ENCODE measurements at regions not wholly inside any gene's neighbourhood (a gene's known extent, or its start where the extent isn't known, plus 50 kb on each side); places are given as distances from the start of the nearest gene placed in this dataset.

DNA sequence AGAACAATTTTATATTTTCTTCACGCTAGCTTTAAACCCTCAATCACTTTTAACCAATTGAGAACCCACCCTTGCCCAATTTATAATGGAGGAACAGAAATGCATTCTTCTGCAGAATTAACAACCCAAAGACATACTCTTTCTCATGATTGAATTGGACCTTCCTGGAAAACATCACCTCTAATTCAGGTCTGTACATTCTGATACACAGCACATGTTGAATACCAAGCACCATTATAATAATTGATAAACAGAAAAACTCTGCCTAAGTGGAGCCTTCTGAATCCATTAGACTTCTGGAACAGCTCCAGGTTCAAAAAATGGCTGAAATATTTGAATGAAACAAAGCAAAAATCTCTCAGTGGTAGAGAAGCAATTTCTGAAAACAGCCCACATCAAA is 105.4 kb downstream of the FAM76B start:
- Histone ChIP-seq H4K5ac (ENCODE audit: insufficient read length, low read depth, low read length) (no peak overlapping the region), H3K23me2 (ENCODE audit: low read depth, low read length) (no peaks in the 10 kb centered on the region), H3K4me2 (ENCODE audit: insufficient read depth in 1 of 2, low read depth in 2 of 2, low read length in 2 of 2) (no peak overlapping the region), H3K27me3 (replicated peaks in 1 of 4; ENCODE audit: control insufficient read depth in 3 of 4, extremely low read depth in 1 of 4, insufficient read depth in 3 of 4, low read length in 3 of 4) (no peaks in the 10 kb centered on the region), H3K9me3 (ENCODE audit: insufficient read depth in 2 of 2, low read depth in 1 of 2, low read length in 1 of 2) (no peaks in the 10 kb centered on the region), H2BK12ac (ENCODE audit: low read depth, low read length) (no peak overlapping the region), H2BK15ac (ENCODE audit: low read length) (no peak overlapping the region), H4K20me1 (replicated peaks in 1 of 2; ENCODE audit: control insufficient read depth in 1 of 2, insufficient read depth in 2 of 2, low read length in 2 of 2) (no peaks in the 10 kb centered on the region), H3K56ac (replicated peaks; ENCODE audit: insufficient read length, low read depth, low read length) (no peak overlapping the region), H3K9ac (replicated peaks in 1 of 4; ENCODE audit: extremely low read depth in 1 of 4, low read depth in 3 of 4, low read length in 3 of 4) (no peak overlapping the region), H3K36me3 (ENCODE audit: control insufficient read depth in 2 of 4, insufficient read depth in 4 of 4, low read length in 3 of 4) (no peaks in the 10 kb centered on the region), H2BK5ac (ENCODE audit: low read depth, low read length) (no peak overlapping the region), H3K27ac (ENCODE audit: low read depth, low read length) (no peak overlapping the region), H4K91ac (replicated peaks; ENCODE audit: insufficient read length, low read length) (no peak overlapping the region), H4K8ac (ENCODE audit: extremely low read depth, insufficient read depth, low read length) (no peak overlapping the region), H2BK20ac (ENCODE audit: low read length) (no peak overlapping the region), H2BK120ac (replicated peaks; ENCODE audit: low read depth, low read length) (no peak overlapping the region), H3K79me2 (ENCODE audit: control insufficient read depth in 1 of 2, insufficient read depth in 2 of 2, low read length in 2 of 2) (no peaks in the 10 kb centered on the region), H3K4me3 (ENCODE audit: extremely low read depth in 1 of 4, insufficient read depth in 2 of 4, low read depth in 3 of 4, low read length in 4 of 4) (no peak overlapping the region), H3K4ac (replicated peaks; ENCODE audit: insufficient read length, low read depth, low read length) (no peak overlapping the region), H3K14ac (ENCODE audit: insufficient read length) (no peak overlapping the region), H3K4me1 (replicated peaks in 1 of 4; ENCODE audit: control insufficient read depth in 3 of 4, insufficient read depth in 4 of 4, low read length in 3 of 4) (peaks cover 0 to 2% (median 0%) of the 10 kb centered on the region in 4 experiments; a peak in 1 of 7 replicates), H3K18ac (ENCODE audit: extremely low read depth, low read length) (no peak overlapping the region), H2AK5ac (ENCODE audit: low read depth, low read length) (no peak overlapping the region), H3K23ac (ENCODE audit: insufficient read length) (no peak overlapping the region), H2AFZ (ENCODE audit: low read length) (no peak overlapping the region), H3K79me1 (ENCODE audit: low read depth, low read length) (no peaks in the 10 kb centered on the region)
- 95% methylated on average over 1 of the region's 1 CpG; no CpG with 5 or more reads in 1 of the 2 experiments for WGBS, 2 experiments (ENCODE audit: extremely low coverage in 1 of 2, insufficient coverage in 1 of 2, insufficient read length in 1 of 2, insufficient replicate concordance in 2 of 2, low coverage in 1 of 2, low lambda C conversion rate in 2 of 2, missing lambda C conversion rate in 1 of 2)
- ChIA-PET CTCF (ENCODE audit: partially characterized antibody) (interaction anchor here (0.9 to 2.1 kb wide), 3 partner anchors 8 to 530 kb away, joined by 3 to 6 read pairs (median 3); no protein-coding TSS in a partner anchor), POLR2A (ENCODE audit: partially characterized antibody) (no interaction called here)
- DNase-seq (ENCODE audit: low read depth in 1 of 2, low spot score in 2 of 2) = no peak
- FAIRE-seq = no peak
- TF ChIP-seq RBBP5 (IDR thresholded peaks at IDR 0.05; ENCODE audit: borderline replicate concordance, low read depth, low read length) = no peak
- no peak for TF ChIP-seq PHF8 (conservative IDR thresholded peaks at IDR 0.05; ENCODE audit: low read depth, low read length)
- TF ChIP-seq, protein P1, sequence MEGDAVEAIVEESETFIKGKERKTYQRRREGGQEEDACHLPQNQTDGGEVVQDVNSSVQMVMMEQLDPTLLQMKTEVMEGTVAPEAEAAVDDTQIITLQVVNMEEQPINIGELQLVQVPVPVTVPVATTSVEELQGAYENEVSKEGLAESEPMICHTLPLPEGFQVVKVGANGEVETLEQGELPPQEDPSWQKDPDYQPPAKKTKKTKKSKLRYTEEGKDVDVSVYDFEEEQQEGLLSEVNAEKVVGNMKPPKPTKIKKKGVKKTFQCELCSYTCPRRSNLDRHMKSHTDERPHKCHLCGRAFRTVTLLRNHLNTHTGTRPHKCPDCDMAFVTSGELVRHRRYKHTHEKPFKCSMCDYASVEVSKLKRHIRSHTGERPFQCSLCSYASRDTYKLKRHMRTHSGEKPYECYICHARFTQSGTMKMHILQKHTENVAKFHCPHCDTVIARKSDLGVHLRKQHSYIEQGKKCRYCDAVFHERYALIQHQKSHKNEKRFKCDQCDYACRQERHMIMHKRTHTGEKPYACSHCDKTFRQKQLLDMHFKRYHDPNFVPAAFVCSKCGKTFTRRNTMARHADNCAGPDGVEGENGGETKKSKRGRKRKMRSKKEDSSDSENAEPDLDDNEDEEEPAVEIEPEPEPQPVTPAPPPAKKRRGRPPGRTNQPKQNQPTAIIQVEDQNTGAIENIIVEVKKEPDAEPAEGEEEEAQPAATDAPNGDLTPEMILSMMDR (IDR thresholded peaks at IDR 0.05; ENCODE audit: control extremely low read depth in 1 of 3, insufficient read depth in 1 of 3, low read depth in 1 of 3, low read length in 3 of 3) = no peak
- no peak for TF ChIP-seq NRF1 (IDR thresholded peaks at IDR 0.05; ENCODE audit: low read depth, low read length)
- TF ChIP-seq, protein P2, sequence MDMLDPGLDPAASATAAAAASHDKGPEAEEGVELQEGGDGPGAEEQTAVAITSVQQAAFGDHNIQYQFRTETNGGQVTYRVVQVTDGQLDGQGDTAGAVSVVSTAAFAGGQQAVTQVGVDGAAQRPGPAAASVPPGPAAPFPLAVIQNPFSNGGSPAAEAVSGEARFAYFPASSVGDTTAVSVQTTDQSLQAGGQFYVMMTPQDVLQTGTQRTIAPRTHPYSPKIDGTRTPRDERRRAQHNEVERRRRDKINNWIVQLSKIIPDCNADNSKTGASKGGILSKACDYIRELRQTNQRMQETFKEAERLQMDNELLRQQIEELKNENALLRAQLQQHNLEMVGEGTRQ (IDR thresholded peaks at IDR 0.05; ENCODE audit: low read length) = no peak
- no peak for TF ChIP-seq SAP30 (IDR thresholded peaks at IDR 0.05; ENCODE audit: insufficient read depth, insufficient replicate concordance, low read length)
- TF ChIP-seq CBX8 (IDR thresholded peaks at IDR 0.05; ENCODE audit: borderline replicate concordance, low read depth, low read length) = no peak
- no peak for TF ChIP-seq RFX5 (IDR thresholded peaks at IDR 0.05; ENCODE audit: borderline replicate concordance, low read depth, low read length)
